Cardiac fibroblast (primary cell): ENCODE measurements at regions not wholly inside any gene's neighbourhood (a gene's known extent, or its start where the extent isn't known, plus 50 kb on each side); places are given as distances from the start of the nearest gene placed in this dataset.
"Not testable (repeated sequence)": the region's sequence is repeated elsewhere in the genome, so short reads cannot be mapped to it uniquely, and the experiment has no call there.

Source experiments
- DNase-seq, 2 donors: peaks; one replicate each; pipeline versions ENCODE4 v3.0.0 to v3.0.0-alpha.2; 2010; ENCODE audit warnings: low read depth in 2 of 2
- H3K4me3 ChIP-seq, 2 donors: replicated peaks in 1 of 2; 1 replicate in 1 of 2; 2 replicates in 1 of 2; pipeline ENCODE4 v1.5.1; 2011; ENCODE audit warnings: low read depth in 2 of 2, low read length in 2 of 2, mild to moderate bottlenecking in 2 of 2, moderate library complexity in 1 of 2
- TF ChIP-seq, protein P1 (sequence below): IDR thresholded peaks from one replicate; pipeline ENCODE4 v1.5.1; 2011; ENCODE audit warnings: low read depth, mild to moderate bottlenecking, low read length, inconsistent platforms

DNA sequence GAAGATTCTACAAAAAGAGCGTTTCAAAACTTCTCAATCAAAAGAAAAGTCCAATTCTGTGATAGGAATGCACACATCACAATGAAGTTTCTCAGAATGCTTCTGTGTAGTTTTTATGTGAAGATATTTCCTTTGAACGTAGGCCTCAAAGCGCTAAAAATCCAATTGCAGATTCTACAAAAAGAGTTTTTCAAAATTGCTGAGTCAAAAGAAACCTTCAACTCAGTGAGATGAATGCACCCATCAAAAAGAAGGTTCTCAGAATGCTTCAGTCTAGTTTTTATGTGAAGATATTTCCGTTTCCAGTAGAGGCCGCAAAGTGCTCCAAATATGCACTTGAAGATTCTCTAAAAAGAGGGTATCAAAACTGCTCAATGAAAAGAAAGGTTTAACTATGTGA, 319.7 kb upstream of the DEFB115 start:
- TF ChIP-seq, protein P1, sequence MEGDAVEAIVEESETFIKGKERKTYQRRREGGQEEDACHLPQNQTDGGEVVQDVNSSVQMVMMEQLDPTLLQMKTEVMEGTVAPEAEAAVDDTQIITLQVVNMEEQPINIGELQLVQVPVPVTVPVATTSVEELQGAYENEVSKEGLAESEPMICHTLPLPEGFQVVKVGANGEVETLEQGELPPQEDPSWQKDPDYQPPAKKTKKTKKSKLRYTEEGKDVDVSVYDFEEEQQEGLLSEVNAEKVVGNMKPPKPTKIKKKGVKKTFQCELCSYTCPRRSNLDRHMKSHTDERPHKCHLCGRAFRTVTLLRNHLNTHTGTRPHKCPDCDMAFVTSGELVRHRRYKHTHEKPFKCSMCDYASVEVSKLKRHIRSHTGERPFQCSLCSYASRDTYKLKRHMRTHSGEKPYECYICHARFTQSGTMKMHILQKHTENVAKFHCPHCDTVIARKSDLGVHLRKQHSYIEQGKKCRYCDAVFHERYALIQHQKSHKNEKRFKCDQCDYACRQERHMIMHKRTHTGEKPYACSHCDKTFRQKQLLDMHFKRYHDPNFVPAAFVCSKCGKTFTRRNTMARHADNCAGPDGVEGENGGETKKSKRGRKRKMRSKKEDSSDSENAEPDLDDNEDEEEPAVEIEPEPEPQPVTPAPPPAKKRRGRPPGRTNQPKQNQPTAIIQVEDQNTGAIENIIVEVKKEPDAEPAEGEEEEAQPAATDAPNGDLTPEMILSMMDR, result no peak
- no peak overlapping the region for H3K4me3 ChIP-seq
- DNase-seq, result no peak

GRCh38 chr20:30949761-30950160, 307.7 kb upstream of the DEFB115 start:
- DNase-seq, result no peak
- no peak overlapping the region for H3K4me3 ChIP-seq
- TF ChIP-seq, protein P1, result no peak

DNA sequence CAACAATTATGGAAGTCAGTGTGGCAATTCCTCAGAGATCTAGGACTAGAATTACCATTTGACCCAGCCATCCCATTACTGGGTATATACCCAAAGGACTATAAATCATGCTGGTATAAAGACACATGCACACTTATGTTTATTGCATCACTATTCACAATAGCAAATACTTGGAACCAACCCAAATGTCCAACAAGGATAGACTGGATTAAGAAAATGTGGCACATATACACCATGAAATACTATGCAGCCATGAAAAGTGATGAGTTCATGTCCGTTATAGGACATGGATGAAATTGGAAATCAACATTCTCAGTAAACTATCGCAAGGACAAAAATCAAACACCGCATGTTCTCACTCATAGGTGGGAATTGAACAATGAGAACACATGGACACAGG, 306.4 kb upstream of the DEFB115 start:
- DNase-seq, H3K4me3 ChIP-seq: not testable (repeated sequence)

DNA sequence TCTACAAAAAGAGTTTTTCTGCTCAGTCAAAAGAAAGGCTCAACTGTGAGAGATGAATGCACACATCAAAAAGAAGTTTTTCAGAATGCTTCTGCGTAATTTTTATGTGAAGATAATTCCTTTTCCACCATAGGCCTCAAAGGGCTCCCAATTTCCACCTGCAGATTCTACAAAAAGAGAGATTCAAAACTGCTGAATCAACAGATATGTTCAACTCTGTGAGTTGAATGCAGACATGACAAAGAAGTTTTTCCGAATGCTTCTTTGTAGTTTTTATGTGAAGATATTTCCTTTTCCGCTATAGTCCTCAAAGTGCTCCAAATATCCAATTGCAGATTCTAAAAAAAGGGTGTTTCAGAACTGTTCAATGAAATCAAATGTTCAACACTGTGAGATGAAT, 300.8 kb upstream of the DEFB115 start:
- not testable (repeated sequence) for DNase-seq, H3K4me3 ChIP-seq

DNA sequence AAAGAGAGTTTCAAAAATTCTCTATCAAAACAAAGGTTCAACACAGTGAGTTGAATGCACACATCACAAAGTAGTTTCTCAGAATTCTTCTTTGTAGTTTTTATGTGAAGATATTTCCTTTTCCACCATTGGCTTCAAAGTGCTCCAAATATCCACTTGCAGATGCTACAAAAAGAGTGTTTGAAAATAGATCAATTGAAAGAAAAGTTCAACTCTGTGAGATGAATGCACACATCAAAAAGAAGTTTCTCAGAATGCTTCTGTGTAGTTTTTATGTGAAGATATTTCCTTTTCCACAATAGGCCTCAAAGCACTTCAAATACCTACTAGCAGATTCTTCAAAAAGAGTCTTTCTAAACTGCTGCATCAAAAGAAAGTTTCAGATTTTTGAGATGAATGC, 298.3 kb upstream of the DEFB115 start:
- H3K4me3 ChIP-seq, DNase-seq: not testable (repeated sequence)

- no peak overlapping the region for H3K4me3 ChIP-seq
- TF ChIP-seq, protein P1, result no peak
- no peak for DNase-seq
Observed at GRCh38 chr20:30963591-30963990, 293.9 kb upstream of the DEFB115 start.

DNA sequence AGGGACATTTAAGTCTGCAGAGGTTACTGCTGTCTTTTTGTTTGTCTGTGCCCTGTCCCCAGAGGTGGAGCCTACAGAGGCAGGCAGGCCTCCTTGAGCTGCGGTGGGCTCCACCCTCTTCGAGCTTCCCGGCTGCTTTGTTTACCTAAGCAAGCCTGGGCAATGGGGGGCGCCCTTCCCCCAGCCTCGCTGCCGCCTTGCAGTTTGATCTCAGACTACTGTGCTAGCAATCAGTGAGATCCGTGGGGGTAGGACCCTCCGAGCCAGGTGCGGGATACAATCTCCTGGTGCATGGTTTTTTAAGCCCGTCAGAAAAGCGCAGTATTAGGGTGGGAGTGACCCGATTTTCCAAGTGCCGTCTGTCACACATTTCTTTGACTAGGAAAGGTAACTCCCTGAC, 281.6 kb upstream of the DEFB115 start:
- H3K4me3 ChIP-seq, DNase-seq: not testable (repeated sequence)

DNA sequence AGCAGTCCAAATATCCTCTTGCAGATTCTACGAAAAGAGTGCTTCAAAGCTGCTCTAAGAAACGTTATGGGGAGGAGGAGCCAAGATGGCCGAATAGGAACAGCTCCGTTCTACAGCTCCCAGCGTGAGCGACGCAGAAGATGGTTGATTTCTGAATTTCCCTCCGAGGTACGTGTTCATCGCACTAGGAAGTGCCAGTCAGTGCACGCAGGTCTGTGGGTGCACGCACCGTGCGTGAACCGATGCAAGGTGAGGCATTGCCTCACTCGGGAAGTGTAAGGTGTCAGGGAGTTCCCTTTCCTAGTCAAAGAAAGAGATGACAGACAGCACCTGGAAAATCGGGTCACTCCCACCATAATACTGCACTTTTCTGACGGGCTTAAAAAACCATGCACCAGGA, 272.1 kb upstream of the DEFB115 start:
- no peak for DNase-seq
- TF ChIP-seq, protein P1, result no peak
- no peak overlapping the region for H3K4me3 ChIP-seq
